AG09309 (cell line): ENCODE measurements at regions not wholly inside any gene's neighbourhood (a gene's known extent, or its start where the extent isn't known, plus 50 kb on each side); places are given as distances from the start of the nearest gene placed in this dataset.

Source experiments
- DNase-seq: peaks from one replicate; pipeline ENCODE4 v3.0.0-alpha.2; 2010; ENCODE audit warnings: low read depth
- H3K4me3 ChIP-seq: 2 replicates; pipeline ENCODE4 v1.5.1; 2011; ENCODE audit warnings: mild to moderate bottlenecking, low read depth, low read length, moderate library complexity; ENCODE audit not compliant: control insufficient read depth
- CTCF ChIP-seq: IDR thresholded peaks from 2 replicates; pipeline ENCODE4 v1.5.1; 2011; ENCODE audit warnings: mild to moderate bottlenecking, low read depth, low read length, inconsistent platforms; ENCODE audit not compliant: insufficient read depth, control insufficient read depth; ENCODE audit errors: missing control alignments

GRCh38 chr12:94732367-94732990, 82.1 kb upstream of the TMCC3 start:
- no peak overlapping the region for H3K4me3 ChIP-seq
- no peak for DNase-seq
- TF ChIP-seq CTCF, result no peak

GRCh38 chr12:94731733-94732360, 81.5 kb upstream of the TMCC3 start:
- H3K4me3 ChIP-seq, result no peak overlapping the region
- no peak for DNase-seq
- TF ChIP-seq CTCF, result no peak

GRCh38 chr12:94730847-94731246, 80.5 kb upstream of the TMCC3 start:
- TF ChIP-seq CTCF, result no peak
- H3K4me3 ChIP-seq, result no peak overlapping the region
- DNase-seq, result no peak

- no peak overlapping the region for H3K4me3 ChIP-seq
- no peak for DNase-seq
- TF ChIP-seq CTCF, result no peak
These were observed 76.0 kb upstream of the TMCC3 start for GRCh38 chr12:94726236-94726835.

GRCh38 chr12:94725375-94726168, 75.2 kb upstream of the TMCC3 start:
- peak; percentile 48 for TF ChIP-seq CTCF
- peak; percentile 18 for DNase-seq
- no peak overlapping the region for H3K4me3 ChIP-seq

GRCh38 chr12:94722664-94723063, 72.3 kb upstream of the TMCC3 start:
- H3K4me3 ChIP-seq, result no peak overlapping the region
- no peak for DNase-seq
- no peak for TF ChIP-seq CTCF
